Endothelial cell of umbilical vein (primary cell): ENCODE measurements at regions not wholly inside any gene's neighbourhood (a gene's known extent, or its start where the extent isn't known, plus 50 kb on each side); places are given as distances from the start of the nearest gene placed in this dataset.
"Not testable (repeated sequence)": the region's sequence is repeated elsewhere in the genome, so short reads cannot be mapped to it uniquely, and the experiment has no call there.

Experiments
- EZH2 ChIP-seq: IDR thresholded peaks from 2 replicates; pipeline ENCODE4 v1.6.1; 2012; ENCODE audit warnings: borderline replicate concordance, low read depth, mild to moderate bottlenecking, moderate library complexity, low read length, inconsistent platforms; ENCODE audit not compliant: severe bottlenecking
- JUN ChIP-seq: IDR thresholded peaks from 2 replicates; pipeline ENCODE4 v1.6.1; 2011; ENCODE audit warnings: borderline replicate concordance, low read depth; ENCODE audit not compliant: insufficient read length, insufficient read depth
- MAX ChIP-seq: IDR thresholded peaks from 2 replicates; pipeline ENCODE4 v1.6.1; 2011; ENCODE audit not compliant: insufficient read depth, insufficient read length
- POLR2A ChIP-seq: IDR thresholded peaks from 2 replicates; pipeline ENCODE4 v1.6.1; 2012; ENCODE audit warnings: low read depth, mild to moderate bottlenecking, control low read depth, low read length
- POLR2AphosphoS5 ChIP-seq: IDR thresholded peaks from 2 replicates; pipeline ENCODE4 v1.6.1; 2012; ENCODE audit warnings: low read depth, mild to moderate bottlenecking, control low read depth, low read length, moderate library complexity; ENCODE audit not compliant: insufficient read depth
- TF ChIP-seq, protein P1 (sequence below), 2 donors: IDR thresholded peaks; 1 replicate in 1 of 2; 2 replicates in 1 of 2; pipeline ENCODE4 v1.5.1; 2011; ENCODE audit warnings: low read length in 2 of 2, mild to moderate bottlenecking in 2 of 2, moderate library complexity in 2 of 2, control low read depth in 1 of 2, inconsistent platforms in 1 of 2, low read depth in 1 of 2; ENCODE audit not compliant: insufficient read depth in 1 of 2; ENCODE audit errors: extremely low read depth in 1 of 2

- TF ChIP-seq, protein P1, sequence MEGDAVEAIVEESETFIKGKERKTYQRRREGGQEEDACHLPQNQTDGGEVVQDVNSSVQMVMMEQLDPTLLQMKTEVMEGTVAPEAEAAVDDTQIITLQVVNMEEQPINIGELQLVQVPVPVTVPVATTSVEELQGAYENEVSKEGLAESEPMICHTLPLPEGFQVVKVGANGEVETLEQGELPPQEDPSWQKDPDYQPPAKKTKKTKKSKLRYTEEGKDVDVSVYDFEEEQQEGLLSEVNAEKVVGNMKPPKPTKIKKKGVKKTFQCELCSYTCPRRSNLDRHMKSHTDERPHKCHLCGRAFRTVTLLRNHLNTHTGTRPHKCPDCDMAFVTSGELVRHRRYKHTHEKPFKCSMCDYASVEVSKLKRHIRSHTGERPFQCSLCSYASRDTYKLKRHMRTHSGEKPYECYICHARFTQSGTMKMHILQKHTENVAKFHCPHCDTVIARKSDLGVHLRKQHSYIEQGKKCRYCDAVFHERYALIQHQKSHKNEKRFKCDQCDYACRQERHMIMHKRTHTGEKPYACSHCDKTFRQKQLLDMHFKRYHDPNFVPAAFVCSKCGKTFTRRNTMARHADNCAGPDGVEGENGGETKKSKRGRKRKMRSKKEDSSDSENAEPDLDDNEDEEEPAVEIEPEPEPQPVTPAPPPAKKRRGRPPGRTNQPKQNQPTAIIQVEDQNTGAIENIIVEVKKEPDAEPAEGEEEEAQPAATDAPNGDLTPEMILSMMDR (IDR thresholded peaks at IDR 0.05; ENCODE audit: extremely low read depth in 1 of 2, insufficient read depth in 1 of 2, low read depth in 1 of 2, low read length in 2 of 2) = not testable (repeated sequence)
- not testable (repeated sequence) for TF ChIP-seq EZH2, POLR2A, POLR2AphosphoS5, JUN, MAX
Measured at GRCh38 chr1:109853972-109854371, 56.7 kb upstream of the CSF1 start.
